Vagina (tissue), 2 donors: ENCODE measurements at regions not wholly inside any gene's neighbourhood (a gene's known extent, or its start where the extent isn't known, plus 50 kb on each side); places are given as distances from the start of the nearest gene placed in this dataset.

ENCODE experiments used
- POLR2A ChIP-seq, 2 donors: fragments of 450-650 bp; IDR thresholded peaks; one replicate each; pipeline ENCODE4 v1.6.1; 2017; ENCODE audit warnings: antibody characterized with exemption in 2 of 2, mild to moderate bottlenecking in 2 of 2, moderate library complexity in 2 of 2
- TF ChIP-seq, protein P1 (sequence below), 3 experiments: fragments of 450-650 bp in 2 of 3; fragments of 200-600 bp in 1 of 3; sonication (generic) in 1 of 3; IDR thresholded peaks; one replicate each; pipeline ENCODE4 v1.5.1; 2017 to 2019; ENCODE audit warnings: antibody characterized with exemption in 3 of 3, mild to moderate bottlenecking in 2 of 3, moderate library complexity in 2 of 3

- TF ChIP-seq, protein P1, sequence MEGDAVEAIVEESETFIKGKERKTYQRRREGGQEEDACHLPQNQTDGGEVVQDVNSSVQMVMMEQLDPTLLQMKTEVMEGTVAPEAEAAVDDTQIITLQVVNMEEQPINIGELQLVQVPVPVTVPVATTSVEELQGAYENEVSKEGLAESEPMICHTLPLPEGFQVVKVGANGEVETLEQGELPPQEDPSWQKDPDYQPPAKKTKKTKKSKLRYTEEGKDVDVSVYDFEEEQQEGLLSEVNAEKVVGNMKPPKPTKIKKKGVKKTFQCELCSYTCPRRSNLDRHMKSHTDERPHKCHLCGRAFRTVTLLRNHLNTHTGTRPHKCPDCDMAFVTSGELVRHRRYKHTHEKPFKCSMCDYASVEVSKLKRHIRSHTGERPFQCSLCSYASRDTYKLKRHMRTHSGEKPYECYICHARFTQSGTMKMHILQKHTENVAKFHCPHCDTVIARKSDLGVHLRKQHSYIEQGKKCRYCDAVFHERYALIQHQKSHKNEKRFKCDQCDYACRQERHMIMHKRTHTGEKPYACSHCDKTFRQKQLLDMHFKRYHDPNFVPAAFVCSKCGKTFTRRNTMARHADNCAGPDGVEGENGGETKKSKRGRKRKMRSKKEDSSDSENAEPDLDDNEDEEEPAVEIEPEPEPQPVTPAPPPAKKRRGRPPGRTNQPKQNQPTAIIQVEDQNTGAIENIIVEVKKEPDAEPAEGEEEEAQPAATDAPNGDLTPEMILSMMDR (IDR thresholded peaks at IDR 0.05): no peak
- no peak for TF ChIP-seq POLR2A (IDR thresholded peaks at IDR 0.05)
Measured at GRCh38 chr3:188001926-188002325, 152.0 kb upstream of the LPP start.
